SK-N-SH (cell line): ENCODE measurements at regions not wholly inside any gene's neighbourhood (a gene's known extent, or its start where the extent isn't known, plus 50 kb on each side); places are given as distances from the start of the nearest gene placed in this dataset.

Source experiments
- CHD2 ChIP-seq: fragments of 150-350 bp; IDR thresholded peaks from 2 replicates; pipeline ENCODE4 v1.6.1; 2018; ENCODE audit warnings: low read length; ENCODE audit not compliant: partially characterized antibody
- CTCF ChIP-seq: fragments of 200-600 bp; sonication (generic); IDR thresholded peaks from 2 replicates; pipeline ENCODE4 v1.6.1; 2017; ENCODE audit warnings: antibody characterized with exemption, mild to moderate bottlenecking, moderate library complexity
- EP300 ChIP-seq, 2 experiments: IDR thresholded peaks; 2 replicates each; pipeline versions ENCODE4 v1.4.0 to v1.6.1; 2012; ENCODE audit warnings: borderline replicate concordance in 1 of 2, low read depth in 1 of 2, low read length in 1 of 2
- FOXJ3 ChIP-seq: sonication (generic); formaldehyde crosslinking; IDR thresholded peaks from 2 replicates; pipeline ENCODE4 v1.5.1; 2020; ENCODE audit warnings: mild to moderate bottlenecking, missing genetic modification reagents
- MAX ChIP-seq: IDR thresholded peaks from 2 replicates; pipeline ENCODE4 v1.4.0; 2012; ENCODE audit warnings: low read depth
- MXI1 ChIP-seq: IDR thresholded peaks from 2 replicates; pipeline ENCODE4 v1.6.1; 2012; ENCODE audit warnings: mild to moderate bottlenecking, low read depth, low read length, improper control_type of control experiment
- RAD21 ChIP-seq: IDR thresholded peaks from 2 replicates; pipeline ENCODE4 v1.6.1; 2012; ENCODE audit warnings: mild to moderate bottlenecking, low read length
- REST ChIP-seq: IDR thresholded peaks from 2 replicates; pipeline ENCODE4 v1.6.1; 2012; ENCODE audit warnings: mild to moderate bottlenecking, low read depth, low read length, moderate library complexity
- RFX5 ChIP-seq: IDR thresholded peaks from 2 replicates; pipeline ENCODE4 v1.6.1; 2012; ENCODE audit warnings: mild to moderate bottlenecking, improper control_type of control experiment, low read length
- TEAD4 ChIP-seq: IDR thresholded peaks from 2 replicates; pipeline ENCODE4 v1.4.0; 2012; ENCODE audit warnings: mild to moderate bottlenecking, borderline replicate concordance; ENCODE audit not compliant: insufficient read depth

DNA sequence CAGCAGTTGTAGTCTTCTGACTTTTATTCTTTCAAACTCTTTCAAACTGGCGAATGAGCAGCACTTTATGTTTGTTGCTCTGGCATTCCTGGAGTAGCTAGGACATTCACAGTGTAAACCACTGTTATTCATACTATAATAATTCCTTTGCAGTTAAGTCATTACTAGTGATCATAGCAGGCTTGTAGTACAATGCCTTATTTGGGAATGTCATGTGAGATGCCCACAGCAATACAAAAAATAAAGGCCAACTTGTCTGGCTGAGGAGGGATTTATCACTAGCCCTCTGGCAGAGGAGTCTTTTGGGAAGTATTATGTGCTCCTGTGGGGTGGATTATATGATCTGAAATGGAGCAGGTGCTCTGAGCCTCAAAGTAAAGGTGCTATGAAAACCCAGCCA, 197.2 kb downstream of the VGLL3 start:
- TF ChIP-seq MXI1 (no peak), TEAD4 (peak; percentile 23; the same call in 1 of the 2 replicates), CTCF (no peak), EP300 (IDR thresholded peaks at IDR 0.05; ENCODE audit: borderline replicate concordance in 1 of 2, low read depth in 1 of 2, low read length in 1 of 2) (peak in 1 of 2 experiments; percentile 39; a peak in 1 of 4 replicates), CHD2 (no peak), RFX5 (no peak), RAD21 (no peak), FOXJ3 (CRISPR knock-in tag) (no peak), REST (no peak), MAX (no peak)
